SJCRH30 (cell line): ENCODE measurements at regions not wholly inside any gene's neighbourhood (a gene's known extent, or its start where the extent isn't known, plus 50 kb on each side); places are given as distances from the start of the nearest gene placed in this dataset.

Experiments used
- DNase-seq, 2 experiments: peaks; one replicate each; pipeline ENCODE4 v3.0.0-alpha.2; 2015 to 2020
- H3K27ac ChIP-seq: fragments of 250-450 bp; sonication (Bioruptor Pico); 2 replicates; pipeline ENCODE4 v1.5.1; 2020; ENCODE audit warnings: mild to moderate bottlenecking, moderate library complexity
- H3K27me3 ChIP-seq: fragments of 250-450 bp; sonication (Bioruptor Pico); 2 replicates; pipeline ENCODE4 v1.5.1; 2020; ENCODE audit warnings: mild to moderate bottlenecking, moderate library complexity
- H3K36me3 ChIP-seq: fragments of 250-450 bp; sonication (Bioruptor Pico); 2 replicates; pipeline ENCODE4 v1.5.1; 2020; ENCODE audit warnings: mild to moderate bottlenecking, moderate library complexity
- H3K4me1 ChIP-seq: fragments of 250-450 bp; sonication (Bioruptor Pico); 2 replicates; pipeline ENCODE4 v1.5.1; 2020; ENCODE audit warnings: mild to moderate bottlenecking, moderate library complexity
- H3K4me3 ChIP-seq: fragments of 250-450 bp; sonication (Bioruptor Pico); 2 replicates; pipeline ENCODE4 v1.5.1; 2020; ENCODE audit warnings: mild to moderate bottlenecking, moderate library complexity
- H3K9me3 ChIP-seq: fragments of 250-450 bp; sonication (Bioruptor Pico); replicated peaks from 2 replicates; pipeline ENCODE4 v1.5.1; 2020; ENCODE audit warnings: mild to moderate bottlenecking, moderate library complexity

DNA sequence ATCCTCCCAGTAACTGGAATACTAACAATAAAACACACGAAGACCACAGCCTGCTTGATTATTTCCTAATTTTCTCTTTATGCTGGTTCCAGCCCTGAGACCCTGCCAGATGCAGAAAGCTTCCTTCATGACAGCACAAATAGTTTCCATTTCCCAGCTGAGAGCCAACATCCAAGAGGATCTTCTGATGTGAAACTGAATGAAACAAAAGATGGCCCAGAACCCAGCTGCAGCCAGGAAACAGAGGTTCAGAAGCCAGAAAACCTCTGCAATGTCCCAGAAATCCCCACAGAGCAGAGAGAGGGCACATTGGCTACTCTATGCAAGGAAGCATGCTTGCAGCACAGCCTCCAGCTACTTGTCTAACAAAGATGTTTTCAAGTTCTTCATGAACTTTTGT, 61.8 kb upstream of the PLEKHG1 start:
- DNase-seq: no peak
- H3K4me3 ChIP-seq: no peak overlapping the region
- H3K9me3 ChIP-seq: no peaks in the 10 kb centered on the region
- no peaks in the 10 kb centered on the region for H3K27me3 ChIP-seq
- no peaks in the 10 kb centered on the region for H3K36me3 ChIP-seq
- no peaks in the 10 kb centered on the region for H3K4me1 ChIP-seq
- H3K27ac ChIP-seq: no peak overlapping the region

DNA sequence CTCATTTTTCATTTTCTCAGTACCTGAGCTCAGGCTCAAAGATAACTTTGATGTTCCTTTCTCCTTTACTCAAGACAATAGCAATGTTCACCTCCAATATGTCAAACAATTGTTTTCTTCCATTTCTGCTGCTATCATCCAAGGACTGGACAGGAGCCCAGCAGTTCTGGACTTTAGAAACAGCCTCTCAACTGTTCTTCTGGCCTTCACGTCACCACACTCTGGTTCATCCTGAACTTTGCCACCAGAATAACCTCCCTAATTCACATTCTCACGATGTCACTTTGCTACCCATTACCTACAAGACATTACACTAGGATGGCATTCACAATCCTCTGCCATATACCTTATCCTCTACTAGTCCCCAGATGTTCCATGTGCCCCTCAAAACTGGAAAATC, 60.6 kb upstream of the PLEKHG1 start:
- no peaks in the 10 kb centered on the region for H3K9me3 ChIP-seq
- no peaks in the 10 kb centered on the region for H3K4me1 ChIP-seq
- no peak overlapping the region for H3K27ac ChIP-seq
- H3K4me3 ChIP-seq: no peak overlapping the region
- no peaks in the 10 kb centered on the region for H3K27me3 ChIP-seq
- no peak for DNase-seq
- H3K36me3 ChIP-seq: no peaks in the 10 kb centered on the region

DNA sequence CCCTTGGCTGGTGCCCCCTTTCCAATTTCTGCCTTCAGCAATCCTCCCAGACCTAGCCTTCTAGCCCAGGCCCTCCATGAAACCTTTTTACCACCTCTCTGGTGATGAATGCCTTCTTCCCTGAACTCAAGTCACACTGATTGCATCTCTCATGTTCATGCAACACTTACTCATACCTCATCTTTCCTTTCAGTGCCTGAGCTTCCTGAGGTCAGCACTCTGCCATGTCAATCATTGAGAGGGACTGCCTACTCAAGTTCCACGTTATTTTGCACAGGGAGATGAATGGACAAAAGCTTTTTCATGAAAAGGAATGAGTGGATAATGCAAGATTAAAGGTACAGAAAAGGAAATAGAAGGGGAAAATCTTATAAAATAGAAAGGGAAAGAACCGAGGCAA, 60.1 kb upstream of the PLEKHG1 start:
- Histone ChIP-seq H3K4me3 (no peak overlapping the region), H3K4me1 (no peaks in the 10 kb centered on the region), H3K27ac (no peak overlapping the region), H3K36me3 (no peaks in the 10 kb centered on the region), H3K9me3 (no peaks in the 10 kb centered on the region), H3K27me3 (no peaks in the 10 kb centered on the region)
- DNase-seq: no peak

DNA sequence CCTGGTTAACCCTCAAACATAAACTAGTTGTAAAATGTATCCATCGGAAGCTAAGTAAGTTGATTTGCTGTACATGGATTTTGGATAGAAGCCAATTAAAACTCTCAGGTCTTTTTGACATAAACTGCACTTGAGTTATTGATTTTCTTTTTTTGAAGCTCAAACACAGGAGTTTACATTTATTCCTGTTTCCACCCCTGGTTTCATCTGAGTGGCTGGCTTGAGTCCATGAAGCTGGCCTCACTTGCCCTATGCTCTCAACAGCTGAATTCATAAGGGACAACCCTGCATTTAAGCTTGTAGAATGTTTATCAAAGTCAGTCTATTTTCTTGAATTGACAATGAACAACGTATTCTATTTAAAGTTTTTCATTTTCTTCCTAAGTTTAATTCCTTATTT, 58.1 kb upstream of the PLEKHG1 start:
- Histone ChIP-seq H3K4me3 (no peak overlapping the region), H3K27ac (no peak overlapping the region), H3K36me3 (no peaks in the 10 kb centered on the region), H3K9me3 (no peaks in the 10 kb centered on the region), H3K4me1 (no peaks in the 10 kb centered on the region), H3K27me3 (peaks cover 5% of the 10 kb centered on the region; the same call in 1 of the 2 replicates)
- no peak for DNase-seq

DNA sequence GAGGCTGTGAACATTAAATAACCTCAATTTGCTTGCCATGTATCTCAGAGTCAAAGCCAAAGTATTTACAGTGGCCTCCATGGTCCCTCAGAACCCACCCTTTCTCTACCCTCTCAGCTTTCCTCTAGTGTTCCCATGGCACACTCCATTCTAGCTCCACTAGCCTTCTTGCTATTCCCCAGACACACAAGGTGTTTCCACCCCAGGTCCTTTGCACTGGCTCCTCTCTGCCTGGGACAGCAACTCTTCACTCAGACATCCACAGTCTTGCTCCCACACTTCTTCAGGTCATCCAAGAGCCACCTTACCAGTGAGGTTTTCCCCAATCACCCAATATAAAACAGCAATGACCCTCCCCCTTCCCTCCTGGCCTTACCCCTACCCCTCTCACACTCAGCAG, 56.5 kb upstream of the PLEKHG1 start:
- H3K9me3 ChIP-seq: no peaks in the 10 kb centered on the region
- H3K27ac ChIP-seq: no peak overlapping the region
- no peak for DNase-seq
- H3K4me3 ChIP-seq: no peak overlapping the region
- H3K27me3 ChIP-seq: peaks cover 9% of the 10 kb centered on the region; the same call in 1 of the 2 replicates
- H3K4me1 ChIP-seq: no peaks in the 10 kb centered on the region
- no peaks in the 10 kb centered on the region for H3K36me3 ChIP-seq

DNA sequence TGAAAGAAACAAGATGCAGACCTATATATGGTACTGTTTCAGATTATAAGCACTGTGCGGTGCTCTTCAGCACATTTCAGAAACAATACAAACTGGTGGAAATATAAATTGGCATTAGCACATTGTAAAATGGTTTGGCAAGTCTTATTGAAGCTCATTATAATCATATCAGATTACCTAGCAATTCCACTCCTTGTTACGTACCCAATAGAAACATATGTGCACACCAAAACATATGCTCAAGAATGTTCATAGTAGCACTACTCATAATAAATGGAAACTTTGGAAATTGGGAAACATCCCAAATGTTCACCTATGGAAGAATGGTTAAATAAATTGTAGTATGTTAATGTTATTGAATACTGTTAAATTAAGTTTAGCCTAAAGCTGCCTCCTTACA, 54.9 kb upstream of the PLEKHG1 start:
- no peak for DNase-seq
- Histone ChIP-seq H3K9me3 (no peaks in the 10 kb centered on the region), H3K27ac (no peak overlapping the region), H3K27me3 (peaks cover 9% of the 10 kb centered on the region; the same call in 1 of the 2 replicates), H3K36me3 (no peaks in the 10 kb centered on the region), H3K4me1 (peaks cover 3% of the 10 kb centered on the region; the same call in 1 of the 2 replicates), H3K4me3 (no peak overlapping the region)

DNA sequence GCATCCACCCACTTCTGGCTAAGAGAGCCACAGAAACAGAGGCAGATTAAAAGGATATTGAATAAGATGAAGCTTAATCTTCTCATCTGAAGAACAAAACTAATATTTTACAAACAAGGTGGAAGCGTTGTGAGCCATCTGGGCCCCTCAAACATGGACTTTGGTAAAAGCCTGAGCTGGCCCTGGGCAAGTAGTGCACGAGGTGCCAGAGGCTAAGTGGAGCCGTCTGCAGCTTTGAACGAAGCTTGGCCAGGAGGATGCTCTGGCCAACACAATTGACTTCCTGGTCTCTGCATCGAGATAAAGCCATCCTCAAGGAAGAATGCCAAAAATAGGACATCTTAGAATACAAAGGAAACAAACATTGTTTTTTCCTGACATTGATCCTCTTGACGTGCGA, 53.2 kb upstream of the PLEKHG1 start:
- Histone ChIP-seq H3K27ac (no peak overlapping the region), H3K4me3 (no peak overlapping the region), H3K27me3 (peaks cover 9% of the 10 kb centered on the region; the same call in 1 of the 2 replicates), H3K36me3 (no peaks in the 10 kb centered on the region), H3K4me1 (peaks cover 3% of the 10 kb centered on the region; the same call in 1 of the 2 replicates), H3K9me3 (no peaks in the 10 kb centered on the region)
- DNase-seq: no peak

DNA sequence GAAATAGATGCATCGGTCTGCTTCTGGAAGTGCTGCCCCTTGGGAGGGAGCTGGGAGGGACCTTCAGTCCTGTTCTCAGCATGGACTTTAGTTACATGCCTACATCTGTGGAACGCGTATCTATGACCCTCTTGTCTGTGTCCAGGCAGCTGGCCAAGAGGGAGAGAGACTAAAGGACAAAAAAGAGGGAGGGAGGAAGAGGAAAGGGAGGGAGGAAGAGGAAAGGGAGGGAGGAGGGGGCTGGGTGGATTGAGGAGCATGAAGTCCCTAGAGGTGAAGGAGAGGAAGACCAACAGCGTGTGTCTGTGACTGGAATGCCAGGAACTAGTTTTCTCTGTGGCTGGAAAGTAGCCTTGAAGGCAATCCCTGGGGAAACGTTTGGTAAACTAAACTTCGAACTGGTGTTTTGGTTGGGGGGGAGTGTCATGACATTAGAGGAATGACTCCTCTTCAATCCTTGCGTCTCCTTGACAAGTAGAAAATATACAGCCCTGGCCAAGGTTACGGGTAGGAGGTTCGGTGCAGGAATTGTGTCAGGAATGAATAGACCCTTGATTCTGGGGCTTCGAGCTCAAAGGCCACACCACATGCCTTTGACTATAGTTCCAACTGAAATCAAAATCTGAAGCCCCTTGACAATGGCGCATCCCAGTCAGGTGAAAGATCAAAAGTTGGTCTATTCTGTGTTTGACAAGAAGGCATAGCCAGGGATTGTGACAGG, 52.0 kb upstream of the PLEKHG1 start:
- Histone ChIP-seq H3K4me1 (peaks cover 3% of the 10 kb centered on the region; the same call in 1 of the 2 replicates), H3K27me3 (peaks cover 9% of the 10 kb centered on the region; the same call in 1 of the 2 replicates), H3K36me3 (no peaks in the 10 kb centered on the region), H3K4me3 (no peak overlapping the region), H3K27ac (no peak overlapping the region), H3K9me3 (no peaks in the 10 kb centered on the region)
- peak; percentile 22 to 26 for DNase-seq

DNA sequence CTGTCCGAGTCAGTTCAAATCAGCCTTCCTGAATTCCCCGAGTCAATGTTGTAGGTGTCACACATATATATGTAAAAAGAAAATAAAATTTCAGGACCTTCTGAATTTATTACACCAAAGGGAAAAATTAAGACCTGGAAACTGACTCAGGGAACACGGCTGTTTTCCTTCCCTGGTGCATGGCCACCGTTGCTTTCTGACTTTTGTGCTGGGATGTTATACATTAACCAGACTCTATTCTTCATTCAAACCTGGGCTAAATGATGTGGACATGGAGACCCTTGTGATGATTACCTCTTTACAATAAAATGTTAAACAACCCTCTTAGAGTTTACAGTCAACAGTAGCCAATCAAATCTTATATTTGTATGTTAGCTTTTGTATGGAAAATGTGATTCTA, 51.4 kb upstream of the PLEKHG1 start:
- peaks cover 9% of the 10 kb centered on the region; the same call in 1 of the 2 replicates for H3K27me3 ChIP-seq
- H3K27ac ChIP-seq: no peak overlapping the region
- H3K4me3 ChIP-seq: no peak overlapping the region
- H3K4me1 ChIP-seq: peaks cover 3% of the 10 kb centered on the region; the same call in 1 of the 2 replicates
- DNase-seq: no peak
- H3K36me3 ChIP-seq: no peaks in the 10 kb centered on the region
- H3K9me3 ChIP-seq: 0 out of 2 replicates have a peak, but pooled peaks cover 5% of the 10 kb centered on the region

DNA sequence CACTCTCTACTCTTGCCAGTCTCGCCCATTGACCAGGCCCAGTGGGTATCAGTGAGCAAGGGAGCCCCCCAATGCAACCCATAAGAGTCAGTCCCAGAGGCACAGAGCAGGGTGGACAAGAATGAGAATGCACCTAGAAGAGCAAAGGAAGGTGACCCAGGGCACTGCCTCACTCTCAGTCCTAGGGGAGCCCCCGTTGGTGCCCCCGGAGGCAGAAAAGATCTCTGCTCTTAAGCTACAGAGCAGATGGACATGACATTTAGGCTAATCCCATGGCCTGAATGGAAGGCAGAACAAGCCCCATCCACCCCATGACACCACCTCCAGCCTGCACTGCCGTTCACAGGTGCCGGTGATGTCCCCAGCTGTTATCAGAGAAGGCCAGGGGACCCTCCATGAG, 50.7 kb upstream of the PLEKHG1 start:
- no peaks in the 10 kb centered on the region for H3K36me3 ChIP-seq
- no peak for DNase-seq
- H3K27ac ChIP-seq: no peak overlapping the region
- H3K4me1 ChIP-seq: peaks cover 3% of the 10 kb centered on the region; the same call in 1 of the 2 replicates
- H3K9me3 ChIP-seq: 0 out of 2 replicates have a peak, but pooled peaks cover 6% of the 10 kb centered on the region
- H3K27me3 ChIP-seq: peaks cover 9% of the 10 kb centered on the region; the same call in 1 of the 2 replicates
- no peak overlapping the region for H3K4me3 ChIP-seq

DNA sequence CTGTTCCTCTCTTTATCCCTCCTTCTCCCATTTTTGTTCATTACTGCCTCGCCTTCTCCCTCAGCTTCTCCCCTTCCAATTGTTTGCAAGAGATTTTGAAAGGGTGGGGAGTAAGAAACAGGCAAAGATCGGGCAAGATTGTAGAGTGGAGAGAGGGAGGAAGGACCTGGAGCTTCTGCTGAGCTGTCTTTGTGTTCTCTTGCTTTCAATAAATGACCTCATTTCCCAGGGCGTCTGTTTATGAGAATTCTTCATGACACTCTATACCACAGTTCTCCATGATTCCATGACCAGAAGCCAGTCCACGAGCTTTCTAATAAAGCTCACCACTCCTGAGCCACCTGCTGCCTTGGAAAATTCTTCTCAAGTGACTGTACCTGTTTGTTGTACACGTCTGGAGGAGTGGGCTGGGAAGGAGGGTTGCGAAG, 50.0 kb upstream of the PLEKHG1 start:
- no peak overlapping the region for H3K4me3 ChIP-seq
- H3K27me3 ChIP-seq: peaks cover 9% of the 10 kb centered on the region; the same call in 1 of the 2 replicates
- peaks cover 3% of the 10 kb centered on the region; the same call in 1 of the 2 replicates for H3K4me1 ChIP-seq
- H3K27ac ChIP-seq: no peak overlapping the region
- 0 out of 2 replicates have a peak, but pooled peaks cover 9% of the 10 kb centered on the region for H3K9me3 ChIP-seq
- H3K36me3 ChIP-seq: no peaks in the 10 kb centered on the region
- peak; percentile 37 to 38 for DNase-seq
